GM19023 (cell line): ENCODE measurements at regions not wholly inside any gene's neighbourhood (a gene's known extent, or its start where the extent isn't known, plus 50 kb on each side); places are given as distances from the start of the nearest gene placed in this dataset.
"Not testable (repeated sequence)": the region's sequence is repeated elsewhere in the genome, so short reads cannot be mapped to it uniquely, and the experiment has no call there.

Experiments used
- ATAC-seq: cut with Tn5 transposase; IDR thresholded peaks from one replicate; pipeline ENCODE4 v1.9.1; 2021; ENCODE audit warnings: mild to moderate bottlenecking, moderate library complexity; ENCODE audit not compliant: unreplicated experiment

DNA sequence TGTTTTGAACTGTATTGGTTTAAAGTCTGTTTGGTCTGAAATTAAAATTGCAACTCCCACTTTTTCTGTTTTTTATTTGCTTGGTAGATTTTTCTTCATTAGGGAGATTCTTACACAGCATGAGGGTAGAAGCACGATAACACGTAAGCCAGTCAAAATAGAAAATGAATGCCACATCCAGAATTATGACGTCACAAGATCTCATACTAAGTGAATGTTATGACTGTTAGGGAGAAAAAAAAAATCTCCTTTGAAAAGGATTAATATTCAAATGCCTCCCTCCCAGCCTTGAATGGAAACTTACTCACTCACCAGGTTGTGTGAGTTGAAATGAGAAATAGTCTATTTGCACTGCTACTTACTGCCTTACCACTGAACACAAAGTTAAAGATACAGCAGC lies 670.8 kb downstream of the TFAP2A start:
- no peak for ATAC-seq

DNA sequence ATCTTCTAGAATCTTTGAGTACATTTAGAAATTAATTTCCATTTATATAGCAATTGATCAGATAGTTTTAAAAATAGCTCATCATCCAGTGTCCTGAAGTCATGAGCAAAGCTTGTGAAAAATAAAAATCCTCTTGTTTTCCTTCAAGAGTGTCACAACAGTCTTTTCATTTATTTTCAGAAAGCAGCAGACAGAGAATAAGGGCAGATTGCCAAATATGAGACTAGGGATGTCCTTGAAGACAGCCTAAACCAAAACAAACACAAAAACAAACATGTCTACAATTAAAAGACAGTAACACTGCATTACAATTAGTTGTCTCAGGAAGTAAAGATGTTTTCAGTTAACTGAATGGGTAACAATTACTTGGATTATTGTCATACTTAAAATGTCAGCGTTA lies 682.8 kb downstream of the TFAP2A start:
- no peak for ATAC-seq

DNA sequence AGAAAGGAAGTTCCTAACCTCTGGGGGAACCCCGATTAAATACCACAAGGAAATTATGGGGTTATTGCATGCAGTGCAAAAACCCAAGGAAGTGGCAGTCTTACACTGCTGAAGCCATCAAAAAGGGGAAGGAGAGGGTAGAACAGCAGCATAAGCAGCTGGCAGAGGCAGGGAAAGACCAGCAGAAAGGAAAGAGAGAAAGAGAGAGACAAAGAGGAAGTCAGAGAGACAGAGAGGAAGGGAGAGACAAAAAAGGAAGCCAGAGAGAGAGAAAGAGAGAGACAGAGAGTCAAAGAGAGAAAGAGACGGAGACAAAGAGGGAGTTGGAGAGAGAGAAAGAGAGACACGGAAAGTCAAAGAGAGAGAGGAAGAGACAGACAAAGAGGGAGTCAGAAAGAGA lies 689.1 kb downstream of the TFAP2A start:
- not testable (repeated sequence) for ATAC-seq

DNA sequence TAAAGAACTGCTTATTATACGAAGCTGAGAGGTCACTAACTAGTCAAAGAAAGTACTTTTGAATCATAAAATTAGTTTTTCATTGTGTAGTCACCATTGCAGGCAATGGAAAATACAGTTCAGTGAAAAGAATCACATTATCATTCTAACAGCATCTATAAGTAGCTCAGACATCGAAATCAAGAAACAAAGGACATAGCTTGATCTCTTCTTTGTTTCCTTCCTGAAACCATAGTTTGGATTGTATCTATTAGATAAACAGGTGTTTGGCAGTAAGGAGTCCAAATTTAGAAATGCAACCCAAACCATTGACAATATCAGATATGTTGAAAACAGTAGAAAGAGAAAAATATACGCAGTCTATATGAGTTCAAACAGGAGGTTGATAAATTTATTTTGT lies 697.3 kb downstream of the TFAP2A start:
- ATAC-seq = no peak

DNA sequence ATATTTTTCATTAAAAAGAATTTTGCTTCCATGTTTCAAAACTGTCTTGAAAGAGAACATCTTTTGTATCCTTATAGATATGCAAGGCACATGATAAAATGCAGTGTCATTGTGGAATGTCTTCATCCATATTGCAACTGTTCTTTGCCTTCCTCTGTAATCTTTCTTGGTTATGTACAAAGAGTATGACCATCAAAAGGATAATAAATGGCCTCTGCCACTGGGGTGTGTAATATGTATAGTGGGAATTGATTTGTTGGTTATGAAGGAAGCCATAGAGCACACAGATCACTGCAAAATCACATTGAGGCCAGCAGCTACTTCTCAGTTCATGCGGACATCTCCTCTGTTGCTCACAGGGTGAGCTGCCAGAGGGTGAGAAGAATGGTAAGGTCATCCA lies 703.5 kb downstream of the TFAP2A start:
- ATAC-seq = no peak

DNA sequence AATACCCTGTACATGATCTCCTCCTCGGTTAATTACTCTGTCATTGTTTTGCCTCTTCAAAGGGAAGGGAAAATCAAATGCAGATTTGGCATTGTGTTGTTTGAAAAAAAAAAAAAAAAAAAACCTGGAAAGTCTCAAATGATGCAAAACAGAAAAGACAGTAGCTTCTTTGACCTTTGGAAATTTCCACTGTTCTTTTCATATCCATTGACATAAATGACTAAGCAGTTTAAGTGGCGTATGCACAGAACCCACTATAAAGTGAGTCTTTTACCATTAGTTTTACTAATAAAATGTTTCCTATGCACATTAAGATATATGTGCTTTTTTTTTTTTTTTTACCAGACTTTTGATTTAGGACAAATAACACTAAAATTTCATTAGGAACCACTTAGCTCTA lies 704.3 kb downstream of the TFAP2A start:
- ATAC-seq = no peak

DNA sequence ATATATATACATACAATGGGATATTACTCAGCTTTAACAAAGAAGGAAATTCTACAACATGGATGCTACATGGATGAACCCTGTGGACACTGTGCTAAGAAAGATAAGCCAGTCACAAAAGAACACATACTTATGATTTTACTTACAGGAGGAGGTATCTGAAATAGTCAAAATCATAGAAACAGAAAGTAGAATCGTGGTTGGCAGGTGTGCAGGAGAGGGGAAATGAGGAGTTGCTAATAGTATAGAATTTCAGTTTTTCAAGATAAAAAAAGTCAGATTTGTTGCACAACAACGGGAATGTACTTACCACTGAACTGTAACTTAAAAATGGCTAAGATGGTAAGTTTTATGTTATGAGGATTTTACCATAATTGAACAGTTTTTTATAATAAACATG lies 706.3 kb downstream of the TFAP2A start:
- no peak for ATAC-seq

DNA sequence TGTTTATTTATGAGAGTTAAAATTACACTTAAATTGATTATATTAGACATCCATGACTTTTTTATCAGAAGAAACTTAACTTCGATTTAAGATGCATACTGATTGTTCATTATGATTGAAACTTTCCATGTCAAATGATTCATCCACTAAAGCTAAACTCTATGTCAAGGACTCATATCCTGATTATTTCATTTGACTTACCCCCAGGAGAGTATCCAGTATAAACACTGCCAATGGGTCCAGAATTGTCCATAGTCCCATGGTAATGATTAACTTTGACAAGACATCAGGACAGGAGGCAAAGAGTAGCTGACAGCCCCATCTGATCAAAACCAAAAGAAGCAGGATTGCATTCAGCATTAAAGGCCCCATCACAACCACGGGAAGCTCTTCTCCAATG lies 709.9 kb downstream of the TFAP2A start:
- no peak for ATAC-seq

DNA sequence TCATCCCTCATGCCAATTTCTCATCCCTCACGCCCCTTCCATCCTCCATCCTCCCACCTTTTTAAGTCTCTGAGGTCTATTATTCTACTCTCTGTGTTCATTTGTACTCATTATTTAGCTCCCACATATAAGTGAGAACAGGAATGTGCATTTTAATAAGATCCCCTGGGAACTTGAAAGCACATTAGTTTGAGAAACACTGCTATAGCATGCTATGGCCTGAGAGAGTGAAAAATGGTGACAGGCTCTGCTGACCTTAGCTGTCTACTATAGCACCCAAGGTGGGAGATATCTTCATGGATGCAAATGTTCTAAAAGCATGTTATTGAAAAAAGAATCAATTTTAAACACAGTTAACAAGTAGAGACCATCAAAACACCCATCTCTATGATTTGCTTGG lies 712.0 kb downstream of the TFAP2A start:
- ATAC-seq = no peak

DNA sequence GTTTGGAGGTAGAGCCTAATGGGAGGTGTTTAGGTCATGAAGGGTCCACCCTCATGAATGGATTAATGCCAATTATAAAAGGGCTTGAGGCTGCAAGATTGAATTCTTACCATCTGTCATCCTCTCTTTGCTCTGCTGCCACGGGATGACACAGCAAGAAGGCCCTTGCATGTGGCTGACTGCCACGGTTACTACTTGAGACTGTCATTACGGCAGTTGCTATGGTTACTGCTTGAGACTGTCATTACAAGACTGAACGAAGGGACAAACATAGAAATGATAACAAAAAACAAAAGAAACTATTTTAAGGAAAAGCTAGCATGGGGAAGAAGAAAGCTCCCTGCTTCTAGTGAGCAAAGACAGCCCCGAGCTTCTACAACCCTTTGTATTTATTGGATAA lies 715.0 kb downstream of the TFAP2A start:
- ATAC-seq = no peak

DNA sequence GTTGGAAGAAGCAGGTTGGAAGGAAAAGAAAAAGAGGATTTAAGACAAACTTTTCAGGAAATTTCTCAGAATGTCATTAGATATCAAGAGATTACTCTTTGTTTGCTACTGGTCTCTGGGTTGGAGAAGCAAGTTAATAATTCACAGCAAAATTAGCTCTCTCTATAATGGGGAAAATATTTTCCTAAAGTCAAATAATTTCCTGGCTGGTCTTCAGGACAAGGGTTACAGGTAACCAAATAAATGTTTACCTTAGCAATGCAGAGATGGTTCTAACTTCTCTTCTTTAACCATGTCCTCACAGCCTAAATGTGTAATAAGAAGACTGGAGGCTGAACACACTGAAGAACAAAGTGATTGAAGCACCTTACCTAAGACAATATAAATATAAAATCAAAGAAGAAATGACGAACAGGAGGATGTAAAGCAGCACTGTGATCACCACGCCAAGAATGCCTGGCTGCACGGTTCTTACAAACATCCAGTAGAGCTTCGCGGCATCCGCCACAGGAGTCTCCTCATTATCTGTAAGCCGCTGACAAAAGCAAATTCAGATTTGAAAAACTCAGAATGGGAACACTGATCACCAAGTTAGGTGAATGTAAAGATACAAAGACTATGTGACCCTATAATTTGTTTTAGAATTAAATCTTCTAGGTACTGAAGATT lies 717.5 kb downstream of the TFAP2A start:
- ATAC-seq = no peak

DNA sequence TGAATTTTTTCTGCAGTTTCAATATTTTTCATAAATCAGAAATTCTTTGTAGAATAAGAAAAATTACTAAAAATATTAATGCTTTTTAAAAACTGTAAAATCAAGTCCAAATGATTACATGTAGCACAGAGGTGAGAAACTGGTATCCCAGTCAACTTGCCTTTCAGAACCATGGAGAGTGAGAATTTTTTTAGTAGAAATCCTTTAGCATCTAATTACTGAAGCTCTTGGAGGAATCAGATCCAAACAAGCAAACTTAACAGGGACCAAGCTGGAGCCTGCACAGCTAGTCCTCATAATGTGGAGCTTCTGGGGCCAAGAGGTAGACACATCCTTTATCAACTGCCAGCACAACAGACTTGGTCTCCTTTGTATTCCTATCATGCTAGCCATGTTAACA lies 724.5 kb downstream of the TFAP2A start:
- no peak for ATAC-seq

DNA sequence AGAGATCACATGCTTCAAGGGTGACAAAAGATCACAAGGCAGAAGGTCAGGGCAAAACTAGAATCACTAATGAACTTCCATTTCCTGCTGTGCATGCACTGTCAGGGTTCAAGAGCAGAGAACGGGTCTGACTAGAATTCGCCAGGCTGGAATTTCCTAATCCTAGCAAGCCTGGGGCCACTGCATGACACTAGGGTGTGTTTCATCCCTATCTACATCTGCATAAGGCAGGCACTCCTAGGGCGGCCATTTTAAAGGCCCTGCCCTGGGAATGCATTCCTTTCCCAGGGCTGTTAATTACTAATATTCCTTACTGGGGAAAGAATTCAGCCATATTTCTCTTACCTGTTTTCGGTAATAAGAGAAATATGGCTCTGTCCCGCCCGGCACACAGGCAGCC lies 734.1 kb downstream of the TFAP2A start:
- ATAC-seq = not testable (repeated sequence)

DNA sequence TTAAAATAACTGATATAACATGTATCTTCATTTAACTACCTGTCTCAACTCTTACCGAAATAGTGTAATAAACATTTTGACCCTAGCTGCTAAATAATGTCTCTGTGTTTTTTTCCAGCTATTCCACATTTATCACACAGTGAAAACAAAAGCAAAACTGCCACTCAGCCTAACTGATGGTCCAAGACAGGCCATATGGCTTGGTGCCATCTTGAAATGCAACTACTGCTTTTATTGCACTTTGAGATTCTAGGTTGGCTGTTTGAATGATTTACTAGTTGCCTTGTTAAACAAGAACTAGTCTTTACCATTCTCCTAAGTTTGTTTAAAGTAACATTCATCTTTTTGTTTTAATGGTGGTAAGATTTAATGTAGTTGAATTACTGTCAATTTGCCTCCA lies 739.8 kb downstream of the TFAP2A start:
- no peak for ATAC-seq

DNA sequence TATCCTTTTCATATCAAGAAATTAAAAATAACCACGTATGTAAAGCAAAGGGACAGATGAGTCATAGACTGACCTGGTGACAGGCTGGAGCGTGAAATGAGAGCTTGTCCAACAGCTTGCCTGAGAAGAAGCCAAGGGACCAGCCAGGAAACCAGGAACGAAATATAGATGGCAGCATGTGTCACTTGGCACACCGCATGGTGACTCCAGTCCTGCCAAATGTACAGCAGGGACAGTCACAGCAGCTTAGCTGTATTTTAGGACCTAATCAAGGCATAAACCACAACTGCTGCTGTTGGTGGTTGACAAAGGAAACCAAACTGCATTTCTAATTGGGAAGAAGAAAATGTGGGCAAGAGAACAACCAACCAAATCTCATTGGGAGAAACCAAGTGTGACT lies 755.0 kb downstream of the TFAP2A start:
- ATAC-seq = no peak

DNA sequence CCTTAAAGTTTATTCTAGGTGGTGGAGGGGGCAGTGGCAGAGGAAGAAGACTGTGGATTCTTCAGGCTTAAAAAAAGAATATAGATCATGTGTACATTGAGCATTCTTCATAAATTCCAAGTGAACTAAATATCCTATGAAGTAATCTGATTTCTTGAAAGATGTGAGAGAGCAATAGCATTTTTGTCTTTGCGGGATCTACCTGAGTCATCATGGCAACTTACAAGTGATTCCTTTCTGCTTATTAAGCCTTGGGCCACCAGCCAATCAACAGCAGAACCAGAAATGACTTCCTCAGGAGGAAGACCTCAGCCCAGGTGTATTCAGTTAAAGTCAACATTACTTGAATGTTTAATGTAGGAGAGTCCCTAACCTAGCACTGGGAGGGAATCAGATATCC lies 756.9 kb downstream of the TFAP2A start:
- no peak for ATAC-seq

DNA sequence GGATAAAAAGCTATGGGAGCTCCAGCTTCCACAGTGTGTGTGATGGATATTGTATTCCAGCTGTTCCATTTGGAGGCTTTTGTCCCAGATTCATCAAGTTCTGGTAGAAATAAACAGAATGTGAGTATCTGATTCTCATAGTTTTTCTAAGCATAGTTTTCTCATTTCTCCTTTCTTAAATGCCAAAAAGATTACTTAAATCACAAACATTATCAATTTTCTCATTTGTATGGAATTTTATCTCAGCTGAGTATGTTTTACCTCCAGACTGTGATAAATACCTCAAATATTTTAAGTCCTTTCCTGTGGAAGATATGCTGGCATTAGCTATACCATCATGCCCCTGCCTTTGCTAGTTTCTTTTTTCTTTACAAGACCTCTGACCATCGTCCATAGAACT lies 767.3 kb downstream of the TFAP2A start:
- no peak for ATAC-seq

DNA sequence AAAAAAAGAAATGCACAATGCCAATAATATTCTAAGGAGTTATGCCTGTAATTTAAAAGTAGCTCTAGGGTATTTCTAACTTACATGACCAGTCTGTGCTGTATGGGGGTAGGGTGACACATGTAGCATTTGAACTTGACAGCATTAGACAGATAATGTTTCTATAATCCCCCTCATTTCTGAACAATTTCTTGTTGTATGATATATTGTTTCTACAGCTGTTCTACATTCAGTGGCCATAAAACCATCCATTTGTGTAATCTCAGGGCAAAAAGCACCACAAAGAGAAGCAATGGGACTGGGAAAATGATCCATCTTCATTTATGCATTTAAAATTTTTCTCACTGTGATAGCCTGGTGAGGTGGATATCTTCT lies 767.8 kb downstream of the TFAP2A start:
- no peak for ATAC-seq

DNA sequence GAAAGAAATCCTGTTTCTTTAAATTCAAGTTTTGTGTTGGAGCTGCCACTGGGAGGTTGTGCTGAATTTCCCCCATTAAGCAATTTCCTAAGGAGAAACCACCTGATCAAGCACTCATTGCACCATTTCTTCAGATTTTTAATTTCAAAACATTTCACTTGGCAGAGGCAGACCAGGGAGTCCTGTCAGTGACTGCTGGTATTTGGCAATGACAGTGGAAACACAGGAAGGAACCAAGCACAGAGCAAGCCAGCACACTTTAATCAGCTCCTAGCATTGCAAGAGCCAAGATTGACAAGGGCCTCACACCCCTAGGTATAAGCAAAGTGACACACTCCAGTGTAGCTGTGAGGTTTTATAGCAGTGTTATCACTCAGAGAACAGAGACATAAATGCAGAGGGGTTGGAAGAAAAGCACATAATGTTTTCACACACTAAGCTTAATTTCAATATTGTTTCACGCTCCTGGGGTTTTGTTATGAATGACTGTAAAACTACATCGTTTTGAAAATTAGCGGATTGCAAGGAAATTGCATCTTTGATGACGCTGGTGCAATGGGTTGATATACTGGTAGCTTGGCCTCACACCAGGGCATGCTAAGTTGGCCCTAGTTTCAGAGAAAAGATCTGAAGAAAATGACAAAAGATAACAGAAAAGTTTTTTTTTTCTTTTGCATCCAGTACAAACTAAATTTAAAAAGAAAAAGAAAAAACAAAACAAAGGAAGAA lies 768.4 kb downstream of the TFAP2A start:
- ATAC-seq = no peak

DNA sequence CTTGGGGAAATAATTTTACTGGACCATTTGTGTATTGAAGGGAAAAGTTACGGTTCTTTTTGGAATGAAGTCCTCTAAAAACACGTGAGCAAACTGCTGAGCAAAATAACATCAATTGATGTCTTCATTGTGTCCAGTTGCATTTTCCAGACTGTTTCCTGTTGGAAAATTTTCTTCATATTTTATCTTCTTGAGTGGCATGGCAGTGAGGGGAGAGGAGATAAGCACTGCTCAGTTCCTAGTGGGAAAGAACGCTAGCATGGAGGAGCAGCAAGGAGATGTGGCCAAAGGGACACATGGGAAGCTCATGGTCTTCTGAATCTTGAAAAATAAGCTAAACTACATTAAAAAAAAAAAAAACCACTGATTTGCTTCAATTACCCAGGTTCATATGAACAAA lies 776.0 kb downstream of the TFAP2A start:
- no peak for ATAC-seq

DNA sequence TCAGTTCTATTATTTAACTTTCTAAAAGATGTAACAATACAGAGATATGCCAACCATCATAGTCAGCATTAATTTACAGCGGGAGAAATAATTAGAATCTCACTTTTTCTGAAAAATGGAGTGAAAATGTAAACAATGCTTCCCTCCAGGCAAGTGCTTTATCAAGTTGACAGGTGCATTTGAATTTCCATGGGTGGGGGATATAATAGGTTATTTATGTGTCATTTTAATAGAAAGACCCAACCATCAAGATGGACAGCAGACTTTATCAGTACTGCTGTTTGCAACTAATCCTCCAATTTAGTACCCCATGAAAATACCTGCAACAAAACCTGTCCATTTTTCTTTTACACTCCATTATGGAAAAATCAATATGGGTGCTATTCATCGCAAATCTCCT lies 780.1 kb downstream of the TFAP2A start:
- ATAC-seq = no peak

DNA sequence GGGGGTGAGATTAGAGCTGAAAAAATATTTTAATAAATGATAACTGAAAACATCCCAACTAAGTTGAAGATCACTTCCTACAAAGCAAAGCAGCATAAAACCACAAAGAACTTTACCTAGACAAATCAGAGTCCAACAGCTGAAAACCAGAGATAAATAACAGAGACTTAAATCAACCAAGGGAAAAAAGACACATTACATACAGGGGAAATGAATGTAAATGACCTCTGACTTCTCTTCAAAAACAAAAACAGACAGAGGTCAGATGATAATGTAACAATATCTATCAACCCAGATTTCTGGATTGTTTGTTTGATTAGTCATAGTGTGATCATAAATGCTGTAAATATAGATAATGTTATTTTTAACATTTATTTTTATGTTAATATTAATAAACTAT lies 782.8 kb downstream of the TFAP2A start:
- no peak for ATAC-seq

DNA sequence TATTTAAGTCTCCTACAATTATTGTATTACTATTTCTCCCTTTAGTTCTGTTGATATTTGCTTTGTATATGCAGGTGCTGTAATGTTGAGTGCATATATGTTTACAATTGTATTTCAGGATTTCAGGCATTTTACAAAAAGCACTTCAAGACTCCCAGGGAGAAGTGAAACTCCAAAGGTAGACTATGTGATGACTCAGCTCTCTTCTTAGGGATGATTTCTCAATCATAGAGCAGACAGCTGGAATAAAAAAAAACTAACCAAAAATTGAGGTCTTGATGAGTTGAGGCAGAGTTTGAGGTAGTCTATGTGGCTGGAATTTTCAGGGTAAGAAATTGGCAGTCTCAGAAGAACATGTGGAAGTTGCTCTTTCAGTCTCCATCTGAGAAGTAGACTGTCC lies 786.1 kb downstream of the TFAP2A start:
- ATAC-seq = no peak
